HS-5 (cell line): ENCODE measurements at regions not wholly inside any gene's neighbourhood (a gene's known extent, or its start where the extent isn't known, plus 50 kb on each side); places are given as distances from the start of the nearest gene placed in this dataset.

ENCODE experiments used
- DNase-seq: peaks from one replicate; pipeline ENCODE4 v3.0.0-alpha.2; 2012; ENCODE audit warnings: low read depth

GRCh38 chr2:148567716-148568115 lies 76.8 kb upstream of the EPC2 start:
- no peak for DNase-seq

- no peak for DNase-seq
These were observed 76.0 kb upstream of the EPC2 start for GRCh38 chr2:148568597-148568996.

- DNase-seq, result no peak
These were observed 75.3 kb upstream of the EPC2 start for GRCh38 chr2:148569221-148569620.

GRCh38 chr2:148570989-148571388 lies 73.6 kb upstream of the EPC2 start:
- no peak for DNase-seq

- DNase-seq, result no peak
These were observed 66.6 kb upstream of the EPC2 start for GRCh38 chr2:148577845-148578492.

GRCh38 chr2:148578493-148578884 lies 66.1 kb upstream of the EPC2 start:
- DNase-seq, result no peak

- peak; percentile 33 for DNase-seq
These were observed 61.7 kb upstream of the EPC2 start for GRCh38 chr2:148582679-148583511.

- DNase-seq, result no peak
These were observed 58.9 kb upstream of the EPC2 start for GRCh38 chr2:148585696-148586095.

- no peak for DNase-seq
These were observed 57.9 kb upstream of the EPC2 start for GRCh38 chr2:148586522-148587128.

GRCh38 chr2:148590612-148591011 lies 53.9 kb upstream of the EPC2 start:
- DNase-seq, result peak; percentile 23

- DNase-seq, result no peak
These were observed 51.8 kb upstream of the EPC2 start for GRCh38 chr2:148592791-148593190.

GRCh38 chr2:148593421-148593820 lies 51.1 kb upstream of the EPC2 start:
- no peak for DNase-seq

GRCh38 chr2:148594216-148594615 lies 50.3 kb upstream of the EPC2 start:
- DNase-seq, result no peak
